GM12878 (cell line): ENCODE measurements at regions not wholly inside any gene's neighbourhood (a gene's known extent, or its start where the extent isn't known, plus 50 kb on each side); places are given as distances from the start of the nearest gene placed in this dataset.

Experiments used
- ATAC-seq: fragments of 200-7000 bp; cut with Tn5 transposase; 3 replicates; pipeline ENCODE4 v1.9.1; 2020; ENCODE audit warnings: mild to moderate bottlenecking, moderate library complexity
- BruUV-seq: library from RNA; stranded (reverse); fragments of 400-500 nt; replicated peaks from 2 replicates; lab custom pipeline; 2021; lab: Mats Ljungman, UMichigan
- CTCF ChIA-PET: fragments of 300-600 bp; sonication (Branson Sonifier 250); formaldehyde crosslinking; extraction: SDS; loops from one replicate; lab custom pipeline; 2021; ENCODE audit warnings: inconsistent platforms; lab: Yijun Ruan, JAX
- POLR2A ChIA-PET: fragments of 350-600 bp; formaldehyde crosslinking; extraction: SDS; loops from one replicate; lab custom pipeline; 2021; ENCODE audit warnings: inconsistent platforms; lab: Charles Lee
- RAD21 ChIA-PET: fragments of 300-600 bp; sonication (Branson Sonifier 250); formaldehyde crosslinking; loops from one replicate; lab custom pipeline; 2023; ENCODE audit warnings: antibody characterized with exemption; ENCODE audit not compliant: unreplicated experiment; lab: Charles Lee
- SMC1A ChIA-PET: fragments of 300-600 bp; sonication (Branson Sonifier 250); formaldehyde crosslinking; loops from one replicate; lab custom pipeline; 2023; ENCODE audit not compliant: unreplicated experiment, uncharacterized antibody; lab: Charles Lee
- DNase-seq: peaks from one replicate; pipeline ENCODE4 v3.0.0-alpha.2; 2011; ENCODE audit warnings: low read depth, low spot score
- FAIRE-seq: peaks from 3 replicates; lab custom pipeline; 2011; peaks lifted over from hg19 to GRCh38; lab: Jason Lieb, UNC
- H2AFZ ChIP-seq: 2 replicates; pipeline ENCODE4 v1.6.0; 2011; ENCODE audit warnings: low read depth, low read length, control low read depth; ENCODE audit not compliant: control insufficient read depth
- H3K27ac ChIP-seq: 2 replicates; pipeline ENCODE4 v1.5.1; 2011; ENCODE audit warnings: control low read depth; ENCODE audit not compliant: control insufficient read depth, insufficient read depth
- H3K27me3 ChIP-seq, 2 experiments: replicated peaks in 1 of 2; 2 replicates each; pipeline versions ENCODE4 v1.6.0 to v1.6.1; 2011; ENCODE audit warnings: low read length in 1 of 2; ENCODE audit not compliant: control insufficient read depth in 2 of 2, insufficient read depth in 2 of 2
- H3K36me3 ChIP-seq, 2 experiments: 2 replicates each; pipeline ENCODE4 v1.5.1; 2011; ENCODE audit warnings: low read length in 1 of 2; ENCODE audit not compliant: control insufficient read depth in 2 of 2, insufficient read depth in 2 of 2
- H3K4me1 ChIP-seq: 2 replicates; pipeline ENCODE4 v1.6.1; 2011; ENCODE audit warnings: mild to moderate bottlenecking, low read length, moderate library complexity, mixed read lengths; ENCODE audit not compliant: control insufficient read depth, insufficient read depth
- H3K4me2 ChIP-seq: 2 replicates; pipeline ENCODE4 v1.6.0; 2011; ENCODE audit warnings: control low read depth; ENCODE audit not compliant: control insufficient read depth, insufficient read depth
- H3K4me3 ChIP-seq: fragments of 200-600 bp; sonication (generic); 2 replicates; pipeline ENCODE4 v1.5.1; 2016
- H3K79me2 ChIP-seq: 2 replicates; pipeline ENCODE4 v1.6.0; 2011; ENCODE audit warnings: low read length; ENCODE audit not compliant: control insufficient read depth, insufficient read depth
- H3K9ac ChIP-seq: 2 replicates; pipeline ENCODE4 v1.8.0; 2011; ENCODE audit warnings: low read length, control low read depth, mixed read lengths; ENCODE audit not compliant: control insufficient read depth, insufficient read depth
- H3K9me3 ChIP-seq: replicated peaks from 3 replicates; pipeline ENCODE4 v1.5.1; 2011; ENCODE audit warnings: mild to moderate bottlenecking, low read length; ENCODE audit not compliant: control insufficient read depth, insufficient read depth
- H4K20me1 ChIP-seq: 2 replicates; pipeline ENCODE4 v1.6.0; 2011; ENCODE audit not compliant: control insufficient read depth, insufficient read depth
- BCL3 ChIP-seq: IDR thresholded peaks from 2 replicates; pipeline ENCODE4 v1.6.1; 2011; ENCODE audit warnings: borderline replicate concordance, low read depth, mild to moderate bottlenecking, moderate library complexity, low read length; ENCODE audit not compliant: insufficient read depth, poor library complexity, severe bottlenecking
- CREB1 ChIP-seq: IDR thresholded peaks from 2 replicates; pipeline ENCODE4 v1.6.1; 2012; ENCODE audit warnings: low read depth, mild to moderate bottlenecking, inconsistent platforms
- HDAC6 ChIP-seq: fragments of 200-600 bp; sonication (generic); IDR thresholded peaks from one replicate; pipeline ENCODE4 v1.8.0; 2017; ENCODE audit warnings: antibody characterized with exemption; ENCODE audit not compliant: unreplicated experiment
- MEF2B ChIP-seq: fragments of 450-650 bp; IDR thresholded peaks from 2 replicates; pipeline ENCODE4 v1.6.1; 2018; ENCODE audit warnings: mild to moderate bottlenecking, moderate library complexity; ENCODE audit not compliant: partially characterized antibody, poor library complexity, severe bottlenecking
- PAX5 ChIP-seq: IDR thresholded peaks from 2 replicates; pipeline ENCODE4 v1.6.1; 2011; ENCODE audit warnings: low read depth, low read length, borderline replicate concordance
- SMAD5 ChIP-seq: IDR thresholded peaks from 2 replicates; pipeline ENCODE4 v1.6.1; 2016; ENCODE audit warnings: antibody characterized with exemption, low read depth
- SREBF2 ChIP-seq: IDR thresholded peaks from 2 replicates; pipeline ENCODE4 v1.6.1; 2012; ENCODE audit warnings: mild to moderate bottlenecking, low read length
- STAT3 ChIP-seq: IDR thresholded peaks from 2 replicates; pipeline ENCODE4 v1.6.1; 2011; ENCODE audit warnings: low read depth, low read length, improper control_type of control experiment
- WRNIP1 ChIP-seq: IDR thresholded peaks from 2 replicates; pipeline ENCODE4 v1.6.1; 2011; ENCODE audit warnings: low read depth, low read length, improper control_type of control experiment, borderline replicate concordance
- ZNF687 ChIP-seq: fragments of 450-650 bp; IDR thresholded peaks from 2 replicates; pipeline ENCODE4 v1.6.1; 2017; ENCODE audit warnings: mild to moderate bottlenecking, moderate library complexity
- WGBS: methylation state at CpG from one replicate; pipeline ENCODE4 v1.1.6; 2016; ENCODE audit warnings: low lambda C conversion rate; ENCODE audit not compliant: insufficient replicate concordance, insufficient coverage; ENCODE audit errors: missing lambda C conversion rate; 5-methylcytosine and 5-hydroxymethylcytosine counted together
- in situ Hi-C: fragments of 300-500 bp; cut with MboI; formaldehyde crosslinking; loops from 9 replicates; pipeline ENCODE4 v1.14.3; 2018; ENCODE audit warnings: mixed read lengths
- intact Hi-C: fragments of 100-400 bp; cut with micrococcal nuclease; formaldehyde crosslinking; loops from one replicate; pipeline ENCODE4 v1.14.2; 2022; ENCODE audit not compliant: unreplicated experiment

- TF ChIP-seq PAX5, result no peak
These were observed 614.8 kb downstream of the DACH1 start (continued) for GRCh38 chr13:71252184-71252704.

- TF ChIP-seq HDAC6 (no peak), WRNIP1 (no peak), STAT3 (no peak), SMAD5 (no peak), CREB1 (no peak), ZNF687 (no peak), MEF2B (no peak), SREBF2 (no peak), BCL3 (no peak)
- WGBS, result 36% methylated on average over 4 of the region's 4 CpGs
- Histone ChIP-seq H3K27me3 (no peaks in the 10 kb centered on the region; a peak in 1 of 4 replicates), H3K4me3 (no peak overlapping the region), H4K20me1 (no peaks in the 10 kb centered on the region), H3K27ac (no peak overlapping the region), H3K79me2 (no peaks in the 10 kb centered on the region), H3K4me2 (no peak overlapping the region), H3K4me1 (no peaks in the 10 kb centered on the region), H3K36me3 (no peaks in the 10 kb centered on the region), H3K9me3 (no peaks in the 10 kb centered on the region), H2AFZ (no peak overlapping the region), H3K9ac (no peak overlapping the region)
- no peak for ATAC-seq
- BruUV-seq, result no TSS peak
- ChIA-PET SMC1A (interaction anchor here (0.7 to 1.5 kb wide), 2 partner anchors 12 to 24 kb away, joined by 3 to 5 read pairs; no protein-coding TSS in a partner anchor), POLR2A (no interaction called here), CTCF (no interaction called here), RAD21 (interaction anchor here (1.3 kb wide), 1 partner anchor 10 kb away, joined by 4 read pairs; no protein-coding TSS in a partner anchor)
- DNase-seq, result no peak
- intact Hi-C loops, result no loop called here
- in situ Hi-C loops, result no loop called here
- no peak for FAIRE-seq
These were observed 615.6 kb downstream of the DACH1 start for GRCh38 chr13:71251292-71251951.
